A204.1 (cell line): ENCODE measurements at regions not wholly inside any gene's neighbourhood (a gene's known extent, or its start where the extent isn't known, plus 50 kb on each side); places are given as distances from the start of the nearest gene placed in this dataset.

Experiments
- FAIRE-seq: peaks from 2 replicates; lab custom pipeline; 2012; peaks lifted over from hg19 to GRCh38; lab: Jason Lieb, UNC

- FAIRE-seq, result no peak
Observed at GRCh38 chr6:19268117-19268516, 569.1 kb upstream of the ID4 start.

- FAIRE-seq, result no peak
Observed at GRCh38 chr6:19268718-19269117, 568.5 kb upstream of the ID4 start.

GRCh38 chr6:19269341-19269898 is 567.8 kb upstream of the ID4 start:
- no peak for FAIRE-seq

GRCh38 chr6:19270616-19271015 is 566.6 kb upstream of the ID4 start:
- no peak for FAIRE-seq

- FAIRE-seq, result no peak
Observed at GRCh38 chr6:19279273-19279684, 557.9 kb upstream of the ID4 start.

GRCh38 chr6:19287928-19288327 is 549.2 kb upstream of the ID4 start:
- no peak for FAIRE-seq

- FAIRE-seq, result no peak
Observed at GRCh38 chr6:19289457-19289856, 547.7 kb upstream of the ID4 start.

- FAIRE-seq, result no peak
Observed at GRCh38 chr6:19297880-19298279, 539.3 kb upstream of the ID4 start.

GRCh38 chr6:19298421-19298820 is 538.7 kb upstream of the ID4 start:
- no peak for FAIRE-seq

GRCh38 chr6:19299129-19299528 is 538.0 kb upstream of the ID4 start:
- FAIRE-seq, result no peak

GRCh38 chr6:19301980-19302379 is 535.2 kb upstream of the ID4 start:
- no peak for FAIRE-seq

- FAIRE-seq, result no peak
Observed at GRCh38 chr6:19303383-19303782, 533.8 kb upstream of the ID4 start.

- FAIRE-seq, result no peak
Observed at GRCh38 chr6:19309661-19310060, 527.5 kb upstream of the ID4 start.

- FAIRE-seq, result no peak
Observed at GRCh38 chr6:19311786-19312185, 525.4 kb upstream of the ID4 start.

GRCh38 chr6:19312241-19312978 is 524.8 kb upstream of the ID4 start:
- FAIRE-seq, result no peak

- FAIRE-seq, result no peak
Observed at GRCh38 chr6:19317431-19317986, 519.7 kb upstream of the ID4 start.

GRCh38 chr6:19319005-19319404 is 518.2 kb upstream of the ID4 start:
- no peak for FAIRE-seq

GRCh38 chr6:19320111-19320581 is 517.0 kb upstream of the ID4 start:
- FAIRE-seq, result no peak

- FAIRE-seq, result no peak
Observed at GRCh38 chr6:19322691-19323485, 514.3 kb upstream of the ID4 start.

GRCh38 chr6:19324376-19324775 is 512.8 kb upstream of the ID4 start:
- no peak for FAIRE-seq

GRCh38 chr6:19325335-19325789 is 511.8 kb upstream of the ID4 start:
- no peak for FAIRE-seq

- no peak for FAIRE-seq
Observed at GRCh38 chr6:19327241-19327640, 509.9 kb upstream of the ID4 start.

GRCh38 chr6:19327661-19328060 is 509.5 kb upstream of the ID4 start:
- FAIRE-seq, result no peak
